OCI-LY3 (cell line): ENCODE measurements at regions not wholly inside any gene's neighbourhood (a gene's known extent, or its start where the extent isn't known, plus 50 kb on each side); places are given as distances from the start of the nearest gene placed in this dataset.

ENCODE experiments used
- H2AFZ ChIP-seq: fragments of 200-600, 300-600 bp; shearing (Covaris generic); 2 replicates; pipeline ENCODE4 v1.6.0; 2014; ENCODE audit warnings: antibody characterized with exemption, low read depth, low read length
- H3K27ac ChIP-seq: fragments of 200-600, 300-600 bp; sonication (generic); 2 replicates; pipeline ENCODE4 v1.5.1; 2014; ENCODE audit warnings: mild to moderate bottlenecking, low read length, moderate library complexity, mixed read lengths
- H3K27me3 ChIP-seq: fragments of 200-600, 300-600 bp; sonication (generic); 2 replicates; pipeline ENCODE4 v1.6.1; 2014; ENCODE audit warnings: low read depth, low read length, mixed read lengths
- H3K36me3 ChIP-seq: fragments of 200-600, 300-600 bp; sonication (generic); replicated peaks from 2 replicates; pipeline ENCODE3; 2014; ENCODE audit warnings: low read depth, low read length, mixed read lengths
- H3K4me1 ChIP-seq: fragments of 300-600, 200-600 bp; sonication (generic); 2 replicates; pipeline ENCODE4 v1.6.1; 2014; ENCODE audit warnings: low read length, mixed read lengths
- H3K4me2 ChIP-seq: fragments of 200-600, 300-600 bp; sonication (generic); 2 replicates; pipeline ENCODE4 v1.6.1; 2014; ENCODE audit warnings: low read length, mixed read lengths
- H3K4me3 ChIP-seq: fragments of 300-600, 200-600 bp; sonication (generic); 2 replicates; pipeline ENCODE4 v1.5.1; 2014; ENCODE audit warnings: antibody characterized with exemption, mild to moderate bottlenecking, low read length, moderate library complexity
- H3K79me2 ChIP-seq: fragments of 300-600, 200-600 bp; shearing (Covaris generic); 2 replicates; pipeline ENCODE4 v1.6.1; 2014; ENCODE audit warnings: mild to moderate bottlenecking, low read length, mixed read lengths
- H3K9ac ChIP-seq: fragments of 300-600, 200-600 bp; shearing (Covaris generic); 2 replicates; pipeline ENCODE4 v1.6.0; 2014; ENCODE audit warnings: mild to moderate bottlenecking, low read length, moderate library complexity
- H3K9me3 ChIP-seq: fragments of 200-600, 300-600 bp; shearing (Covaris generic); 2 replicates; pipeline ENCODE4 v1.6.1; 2014; ENCODE audit warnings: low read length, mixed read lengths; ENCODE audit not compliant: insufficient read depth
- H4K20me1 ChIP-seq: fragments of 200-600, 300-600 bp; sonication (generic); 2 replicates; pipeline ENCODE4 v1.6.1; 2016; ENCODE audit warnings: low read length, mixed read lengths; ENCODE audit not compliant: insufficient read depth
- EZH2phosphoT487 ChIP-seq: fragments of 200-600 bp; shearing (Covaris generic); IDR thresholded peaks from 2 replicates; pipeline ENCODE4 v1.6.1; 2018; ENCODE audit warnings: antibody characterized with exemption, mixed run types, low read depth
- TF ChIP-seq, protein P1 (sequence below): fragments of 200-600, 300-600 bp; sonication (generic); IDR thresholded peaks from 2 replicates; pipeline ENCODE4 v1.5.1; 2014; ENCODE audit warnings: antibody characterized with exemption, low read length, low read depth

- H3K79me2 ChIP-seq, result no peaks in the 10 kb centered on the region
- no peaks in the 10 kb centered on the region for H4K20me1 ChIP-seq
- H3K27ac ChIP-seq, result no peak overlapping the region
- no peak overlapping the region for H3K4me3 ChIP-seq
- no peak overlapping the region for H2AFZ ChIP-seq
- H3K9me3 ChIP-seq, result no peaks in the 10 kb centered on the region
- no peaks in the 10 kb centered on the region for H3K27me3 ChIP-seq
- TF ChIP-seq, protein P1, sequence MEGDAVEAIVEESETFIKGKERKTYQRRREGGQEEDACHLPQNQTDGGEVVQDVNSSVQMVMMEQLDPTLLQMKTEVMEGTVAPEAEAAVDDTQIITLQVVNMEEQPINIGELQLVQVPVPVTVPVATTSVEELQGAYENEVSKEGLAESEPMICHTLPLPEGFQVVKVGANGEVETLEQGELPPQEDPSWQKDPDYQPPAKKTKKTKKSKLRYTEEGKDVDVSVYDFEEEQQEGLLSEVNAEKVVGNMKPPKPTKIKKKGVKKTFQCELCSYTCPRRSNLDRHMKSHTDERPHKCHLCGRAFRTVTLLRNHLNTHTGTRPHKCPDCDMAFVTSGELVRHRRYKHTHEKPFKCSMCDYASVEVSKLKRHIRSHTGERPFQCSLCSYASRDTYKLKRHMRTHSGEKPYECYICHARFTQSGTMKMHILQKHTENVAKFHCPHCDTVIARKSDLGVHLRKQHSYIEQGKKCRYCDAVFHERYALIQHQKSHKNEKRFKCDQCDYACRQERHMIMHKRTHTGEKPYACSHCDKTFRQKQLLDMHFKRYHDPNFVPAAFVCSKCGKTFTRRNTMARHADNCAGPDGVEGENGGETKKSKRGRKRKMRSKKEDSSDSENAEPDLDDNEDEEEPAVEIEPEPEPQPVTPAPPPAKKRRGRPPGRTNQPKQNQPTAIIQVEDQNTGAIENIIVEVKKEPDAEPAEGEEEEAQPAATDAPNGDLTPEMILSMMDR, result no peak
- no peak for TF ChIP-seq EZH2phosphoT487
- H3K36me3 ChIP-seq, result no peaks in the 10 kb centered on the region
- H3K9ac ChIP-seq, result no peak overlapping the region
- H3K4me2 ChIP-seq, result no peak overlapping the region
- H3K4me1 ChIP-seq, result peaks cover 10% of the 10 kb centered on the region
Measured at GRCh38 chr3:103060242-103060641, 625.4 kb downstream of the ZPLD1 start.

GRCh38 chr3:103067963-103068362 is 633.1 kb downstream of the ZPLD1 start:
- H3K36me3 ChIP-seq, result no peaks in the 10 kb centered on the region
- H3K4me2 ChIP-seq, result no peak overlapping the region
- H3K4me1 ChIP-seq, result no peaks in the 10 kb centered on the region
- no peaks in the 10 kb centered on the region for H4K20me1 ChIP-seq
- H3K4me3 ChIP-seq, result no peak overlapping the region
- no peak overlapping the region for H3K9ac ChIP-seq
- no peaks in the 10 kb centered on the region for H3K79me2 ChIP-seq
- no peak overlapping the region for H3K27ac ChIP-seq
- H2AFZ ChIP-seq, result no peak overlapping the region; the same call in 1 of the 2 replicates
- no peak for TF ChIP-seq EZH2phosphoT487
- TF ChIP-seq, protein P1, result no peak
- H3K27me3 ChIP-seq, result no peaks in the 10 kb centered on the region
- no peaks in the 10 kb centered on the region for H3K9me3 ChIP-seq

- TF ChIP-seq, protein P1, result no peak
- no peak for TF ChIP-seq EZH2phosphoT487
- Histone ChIP-seq H3K79me2 (no peaks in the 10 kb centered on the region), H3K27ac (no peak overlapping the region), H3K9ac (no peak overlapping the region), H3K27me3 (no peaks in the 10 kb centered on the region), H2AFZ (no peak overlapping the region), H3K4me1 (no peaks in the 10 kb centered on the region), H4K20me1 (no peaks in the 10 kb centered on the region), H3K36me3 (no peaks in the 10 kb centered on the region), H3K9me3 (no peaks in the 10 kb centered on the region), H3K4me3 (no peak overlapping the region), H3K4me2 (no peak overlapping the region)
Measured at GRCh38 chr3:103075282-103075681, 640.5 kb downstream of the ZPLD1 start.

- Histone ChIP-seq H3K9ac (no peak overlapping the region), H3K36me3 (no peaks in the 10 kb centered on the region), H4K20me1 (no peaks in the 10 kb centered on the region), H3K27me3 (no peaks in the 10 kb centered on the region), H3K79me2 (no peaks in the 10 kb centered on the region), H3K4me2 (no peak overlapping the region), H3K27ac (no peak overlapping the region), H3K4me1 (no peaks in the 10 kb centered on the region), H3K9me3 (no peaks in the 10 kb centered on the region), H3K4me3 (no peak overlapping the region), H2AFZ (no peak overlapping the region)
- TF ChIP-seq EZH2phosphoT487, result no peak
- TF ChIP-seq, protein P1, result no peak
Measured at GRCh38 chr3:103077910-103078309, 643.1 kb downstream of the ZPLD1 start.
